ENCODE measurements at regions not wholly inside any gene's neighbourhood (a gene's known extent, or its start where the extent isn't known, plus 50 kb on each side); places are given as distances from the start of the nearest gene placed in this dataset.

DNA sequence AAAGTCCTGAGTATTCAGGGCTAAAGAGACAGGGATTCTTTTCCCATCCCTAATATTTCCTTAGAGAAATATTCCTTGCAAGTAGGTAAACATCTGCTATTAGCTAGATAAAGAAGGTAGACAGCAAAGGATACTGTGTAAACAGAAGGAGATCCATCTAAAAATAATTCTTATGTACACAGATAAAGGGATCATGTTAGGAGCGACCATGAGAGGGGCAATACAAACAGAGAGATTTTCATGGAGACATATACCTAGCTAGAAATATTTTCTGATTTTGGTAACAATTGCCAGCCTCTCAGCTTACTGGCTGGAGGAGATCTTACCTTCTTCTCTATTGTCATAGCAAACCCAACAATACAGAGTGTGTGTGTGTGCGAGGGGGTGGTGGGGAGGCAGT lies 184.6 kb upstream of the DMAC1 start:
- Histone ChIP-seq H3K36me3 (no peaks in the 10 kb centered on the region), H3K27ac (no peak overlapping the region), H3K9me3 (no peaks in the 10 kb centered on the region), H3K4me3 (no peak overlapping the region), H3K4me1 (no peaks in the 10 kb centered on the region), H3K27me3 (no peaks in the 10 kb centered on the region)
- no peak for TF ChIP-seq CTCF (IDR thresholded peaks at IDR 0.05)
- TF ChIP-seq POLR2AphosphoS5 (IDR thresholded peaks at IDR 0.05): no peak
- TF ChIP-seq POLR2A (IDR thresholded peaks at IDR 0.05): no peak
- no peak for TF ChIP-seq EP300 (IDR thresholded peaks at IDR 0.05)
- DNase-seq: no peak
- intact Hi-C loops (cut with DNase I): loop anchor here (10.0 kb wide), 1 partner anchor 61 kb away; no protein-coding TSS in a partner anchor
- 30 to 79% methylated on average over 2 of the region's 2 CpGs for WGBS, 2 donors

DNA sequence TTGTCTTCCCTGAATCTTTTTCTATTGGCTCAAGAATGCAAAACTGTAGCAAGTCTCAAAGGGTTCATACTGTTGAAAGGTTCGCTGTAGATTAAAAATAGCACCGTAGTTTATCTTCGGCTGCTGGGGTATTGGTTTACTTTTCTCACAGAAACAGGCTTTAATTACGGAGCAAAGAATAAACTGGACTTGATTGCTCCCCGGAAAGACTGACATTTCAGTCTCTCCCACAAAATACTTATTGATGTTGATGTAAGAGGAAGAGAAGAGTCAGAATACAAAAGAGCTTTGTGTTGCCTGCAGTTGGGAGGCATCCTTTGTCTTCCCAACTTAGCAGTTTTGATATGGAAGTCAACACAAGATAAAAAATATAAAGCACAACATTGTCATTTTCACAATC lies 183.9 kb upstream of the DMAC1 start:
- 15 to 57% methylated on average over 5 of the region's 5 CpGs for WGBS, 2 donors
- intact Hi-C loops (cut with DNase I): loop anchor here (10.0 kb wide), 1 partner anchor 61 kb away; no protein-coding TSS in a partner anchor
- no peaks in the 10 kb centered on the region for H3K4me1 ChIP-seq
- H3K4me3 ChIP-seq: no peak overlapping the region
- H3K27ac ChIP-seq: no peak overlapping the region
- TF ChIP-seq POLR2AphosphoS5 (IDR thresholded peaks at IDR 0.05) (no peak), CTCF (IDR thresholded peaks at IDR 0.05) (no peak), POLR2A (IDR thresholded peaks at IDR 0.05) (no peak), EP300 (IDR thresholded peaks at IDR 0.05) (no peak)
- H3K27me3 ChIP-seq: no peaks in the 10 kb centered on the region
- DNase-seq: no peak
- H3K9me3 ChIP-seq: no peaks in the 10 kb centered on the region
- no peaks in the 10 kb centered on the region for H3K36me3 ChIP-seq

GRCh38 chr9:7982907-7983306 lies 183.3 kb upstream of the DMAC1 start:
- H3K36me3 ChIP-seq: no peaks in the 10 kb centered on the region
- intact Hi-C loops (cut with DNase I): loop anchor here (10.0 kb wide), 1 partner anchor 62 kb away; no protein-coding TSS in a partner anchor
- no peak overlapping the region for H3K27ac ChIP-seq
- no peak for DNase-seq
- H3K9me3 ChIP-seq: no peaks in the 10 kb centered on the region
- H3K4me3 ChIP-seq: no peak overlapping the region
- H3K4me1 ChIP-seq: no peaks in the 10 kb centered on the region
- WGBS, 2 donors: 21 to 47% methylated on average over 4 of the region's 4 CpGs
- no peaks in the 10 kb centered on the region for H3K27me3 ChIP-seq
- TF ChIP-seq POLR2A (IDR thresholded peaks at IDR 0.05) (no peak), CTCF (IDR thresholded peaks at IDR 0.05) (no peak), POLR2AphosphoS5 (IDR thresholded peaks at IDR 0.05) (no peak)

- Histone ChIP-seq H3K4me3 (no peak overlapping the region), H3K9me3 (no peaks in the 10 kb centered on the region), H3K4me1 (no peaks in the 10 kb centered on the region), H3K36me3 (no peaks in the 10 kb centered on the region), H3K27me3 (no peaks in the 10 kb centered on the region), H3K27ac (no peak overlapping the region)
- no peak for TF ChIP-seq EP300 (IDR thresholded peaks at IDR 0.05)
- no peak for TF ChIP-seq CTCF (IDR thresholded peaks at IDR 0.05)
- TF ChIP-seq POLR2AphosphoS5 (IDR thresholded peaks at IDR 0.05): no peak
- TF ChIP-seq POLR2A (IDR thresholded peaks at IDR 0.05): no peak
- WGBS, 2 donors: 79 to 82% methylated on average over 2 of the region's 2 CpGs
- no peak for DNase-seq
- intact Hi-C loops (cut with DNase I): loop anchor here (10.0 kb wide), 1 partner anchor 64 kb away; no protein-coding TSS in a partner anchor
These were observed 181.2 kb upstream of the DMAC1 start for GRCh38 chr9:7980691-7981289.

DNA sequence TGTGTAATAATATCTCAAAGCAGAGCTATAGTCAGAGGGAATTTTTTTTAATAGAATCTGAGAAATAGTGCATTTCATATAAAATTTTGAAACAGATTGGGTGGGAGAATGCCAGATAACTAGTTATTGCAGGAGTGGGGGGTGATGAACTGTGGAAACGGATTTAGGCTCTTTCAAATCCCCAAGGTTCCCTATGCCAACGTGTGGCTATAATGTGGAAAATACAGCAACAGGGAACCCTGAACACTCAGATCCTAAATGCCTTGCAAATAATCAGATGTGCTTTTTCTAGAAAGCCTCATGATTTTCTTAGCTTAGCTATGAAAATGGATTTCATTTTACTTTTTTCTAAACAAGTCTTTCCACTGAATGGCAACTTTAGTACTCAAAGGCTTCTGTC lies 180.5 kb upstream of the DMAC1 start:
- H3K9me3 ChIP-seq: no peaks in the 10 kb centered on the region
- TF ChIP-seq POLR2A (IDR thresholded peaks at IDR 0.05): no peak
- no peak for TF ChIP-seq CTCF (IDR thresholded peaks at IDR 0.05)
- TF ChIP-seq EP300 (IDR thresholded peaks at IDR 0.05): no peak
- TF ChIP-seq POLR2AphosphoS5 (IDR thresholded peaks at IDR 0.05): no peak
- no peaks in the 10 kb centered on the region for H3K4me1 ChIP-seq
- 93 to 94% methylated on average over 2 of the region's 2 CpGs for WGBS, 2 donors
- H3K27me3 ChIP-seq: no peaks in the 10 kb centered on the region
- DNase-seq: no peak
- no peak overlapping the region for H3K4me3 ChIP-seq
- no peak overlapping the region for H3K27ac ChIP-seq
- intact Hi-C loops (cut with DNase I): loop anchor here (10.0 kb wide), 1 partner anchor 65 kb away; no protein-coding TSS in a partner anchor
- no peaks in the 10 kb centered on the region for H3K36me3 ChIP-seq
